Renal cortex interstitium (tissue), 11 donors: ENCODE measurements at regions not wholly inside any gene's neighbourhood (a gene's known extent, or its start where the extent isn't known, plus 50 kb on each side); places are given as distances from the start of the nearest gene placed in this dataset.
"Not testable (repeated sequence)": the region's sequence is repeated elsewhere in the genome, so short reads cannot be mapped to it uniquely, and the experiment has no call there.

Source experiments
- DNase-seq, 11 donors: peaks; one replicate each; pipeline ENCODE4 v3.0.0-alpha.2; 2013; ENCODE audit warnings: low read depth in 9 of 11, low spot score in 4 of 11; ENCODE audit errors: extremely low read depth in 1 of 11

- not testable (repeated sequence) for DNase-seq
Observed at GRCh38 chr15:44898890-44899651, 57.4 kb upstream of the TERB2 start.

GRCh38 chr15:44899775-44900174, 56.7 kb upstream of the TERB2 start:
- not testable (repeated sequence) for DNase-seq

GRCh38 chr15:44900796-44901195, 55.7 kb upstream of the TERB2 start:
- DNase-seq = not testable (repeated sequence)

- DNase-seq = not testable (repeated sequence)
Observed at GRCh38 chr15:44903281-44903680, 53.2 kb upstream of the TERB2 start.

- DNase-seq = not testable (repeated sequence)
Observed at GRCh38 chr15:44904651-44905340, 51.7 kb upstream of the TERB2 start.
